Thoracic aorta (tissue), 2 donors: ENCODE measurements at regions not wholly inside any gene's neighbourhood (a gene's known extent, or its start where the extent isn't known, plus 50 kb on each side); places are given as distances from the start of the nearest gene placed in this dataset.

Source experiments
- ATAC-seq: fragments of 150-250 bp; one replicate; pipeline ENCODE4 v1.8.0; 2017; ENCODE audit warnings: low read depth; ENCODE audit not compliant: insufficient number of reproducible peaks, low FRiP score
- DNase-seq: peaks from one replicate; pipeline ENCODE4 v3.0.0-alpha.2; 2020; ENCODE audit warnings: low spot score
- H3K27ac ChIP-seq, 2 donors: fragments of 200-600 bp; sonication (generic); 1 replicate in 1 of 2; 2 replicates in 1 of 2; pipeline ENCODE4 v1.5.1; 2016; ENCODE audit warnings: mild to moderate bottlenecking in 2 of 2, moderate library complexity in 2 of 2
- H3K27me3 ChIP-seq: fragments of 200-600 bp; sonication (generic); replicated peaks from 2 replicates; pipeline ENCODE4 v1.6.0; 2016; ENCODE audit warnings: mild to moderate bottlenecking; ENCODE audit not compliant: insufficient read depth
- H3K36me3 ChIP-seq: fragments of 200-600 bp; sonication (generic); one replicate; pipeline ENCODE4 v1.5.1; 2016
- H3K4me1 ChIP-seq, 2 donors: fragments of 200-600 bp; sonication (generic); 1 replicate in 1 of 2; 2 replicates in 1 of 2; pipeline versions ENCODE4 v1.5.1 to v1.6.0; 2016; ENCODE audit warnings: low read depth in 2 of 2, mild to moderate bottlenecking in 1 of 2; ENCODE audit not compliant: control insufficient read depth in 1 of 2
- H3K4me3 ChIP-seq: fragments of 200-600 bp; sonication (generic); 2 replicates; pipeline ENCODE4 v1.5.1; 2016; ENCODE audit warnings: mild to moderate bottlenecking
- H3K9me3 ChIP-seq: fragments of 200-600 bp; sonication (generic); 2 replicates; pipeline ENCODE4 v1.5.1; 2016
- CTCF ChIP-seq: fragments of 200-600 bp; sonication (generic); IDR thresholded peaks from one replicate; pipeline ENCODE4 v1.5.1; 2019; ENCODE audit warnings: antibody characterized with exemption

GRCh38 chr2:187838690-187839089 is 284.5 kb upstream of the TFPI start:
- ATAC-seq = no peak
- H3K27me3 ChIP-seq = no peaks in the 10 kb centered on the region
- no peak for TF ChIP-seq CTCF

GRCh38 chr2:187842315-187842714 is 288.1 kb upstream of the TFPI start:
- ATAC-seq (no peak), DNase-seq (no peak)
- peaks cover 0 to 8% of the 10 kb centered on the region in 2 donors for H3K4me1 ChIP-seq
- no peak overlapping the region for H3K4me3 ChIP-seq
- no peak overlapping the region for H3K27ac ChIP-seq
- no peaks in the 10 kb centered on the region for H3K9me3 ChIP-seq
- no peaks in the 10 kb centered on the region for H3K36me3 ChIP-seq
- TF ChIP-seq CTCF = no peak
- H3K27me3 ChIP-seq = no peaks in the 10 kb centered on the region

More at GRCh38 chr2:187838690-187839089, 284.5 kb upstream of the TFPI start:
- no peak for DNase-seq
- H3K36me3 ChIP-seq = no peaks in the 10 kb centered on the region
- H3K4me1 ChIP-seq = peaks cover 0 to 4% of the 10 kb centered on the region in 2 donors
- H3K4me3 ChIP-seq = no peak overlapping the region
- H3K27ac ChIP-seq = no peak overlapping the region
- H3K9me3 ChIP-seq = no peaks in the 10 kb centered on the region

- TF ChIP-seq CTCF = peak; percentile 69
- no peaks in the 10 kb centered on the region for H3K9me3 ChIP-seq
- no peaks in the 10 kb centered on the region for H3K36me3 ChIP-seq
- H3K27ac ChIP-seq = peak overlapping the region in 1 of 2 donors; percentile 2
- ATAC-seq (no peak), DNase-seq (no peak)
- H3K4me3 ChIP-seq = no peak overlapping the region
- H3K27me3 ChIP-seq = no peaks in the 10 kb centered on the region
- peaks cover 0 to 10% of the 10 kb centered on the region in 2 donors for H3K4me1 ChIP-seq
Measured at GRCh38 chr2:187842978-187843847, 289.0 kb upstream of the TFPI start.

GRCh38 chr2:187847245-187848208 is 293.3 kb upstream of the TFPI start:
- Histone ChIP-seq H3K27ac (no peak overlapping the region), H3K4me1 (peaks cover 3 to 16% of the 10 kb centered on the region in 2 donors), H3K36me3 (no peaks in the 10 kb centered on the region), H3K27me3 (no peaks in the 10 kb centered on the region), H3K4me3 (no peak overlapping the region), H3K9me3 (no peaks in the 10 kb centered on the region)
- no peak for DNase-seq
- TF ChIP-seq CTCF = no peak
- no peak for ATAC-seq
